ENCODE measurements at regions not wholly inside any gene's neighbourhood (a gene's known extent, or its start where the extent isn't known, plus 50 kb on each side); places are given as distances from the start of the nearest gene placed in this dataset.
"Not testable (repeated sequence)": the region's sequence is repeated elsewhere in the genome, so short reads cannot be mapped to it uniquely, and the experiment has no call there.

DNA sequence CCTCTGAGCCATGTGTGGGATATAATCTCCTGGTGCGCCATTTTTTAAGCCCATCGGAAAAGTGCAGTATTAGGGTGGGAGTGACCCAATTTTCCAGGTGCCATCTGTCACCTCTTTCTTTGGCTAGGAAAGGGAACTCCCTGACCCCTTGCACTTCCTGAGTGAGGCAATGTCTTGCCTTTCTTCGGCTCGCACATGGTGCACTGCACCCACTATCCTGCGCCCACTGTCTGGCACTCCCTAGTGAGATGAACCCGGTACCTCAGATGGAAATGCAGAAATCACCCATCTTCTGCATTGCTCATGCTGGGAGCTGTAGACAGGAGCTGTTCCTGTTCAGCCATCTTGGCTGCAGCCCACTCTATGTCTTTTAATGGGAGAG lies 64.7 kb downstream of the OR13A1 start:
- not testable (repeated sequence) for TF ChIP-seq ETV6 (IDR thresholded peaks at IDR 0.05; ENCODE audit: borderline replicate concordance in 1 of 2, low read depth in 2 of 2, low read length in 1 of 2); ETV6 (CRISPR knock-in tag; IDR thresholded peaks at IDR 0.05; ENCODE audit: borderline replicate concordance); POLR2AphosphoS5 (IDR thresholded peaks at IDR 0.05; ENCODE audit: control insufficient read depth, insufficient read depth, low read depth, low read length); ZNF384 (IDR thresholded peaks at IDR 0.05; ENCODE audit: low read depth, low read length); PTTG1 (tag; IDR thresholded peaks at IDR 0.05; ENCODE audit: low read depth); POLR2A (conservative IDR thresholded peaks at IDR 0.05); ZNF174 (CRISPR knock-in tag; IDR thresholded peaks at IDR 0.05); ETV1 (tag; conservative IDR thresholded peaks at IDR 0.05; ENCODE audit: low read depth); FOS (IDR thresholded peaks at IDR 0.05; ENCODE audit: extremely low read depth, insufficient read length)
- TF ChIP-seq, protein P1, sequence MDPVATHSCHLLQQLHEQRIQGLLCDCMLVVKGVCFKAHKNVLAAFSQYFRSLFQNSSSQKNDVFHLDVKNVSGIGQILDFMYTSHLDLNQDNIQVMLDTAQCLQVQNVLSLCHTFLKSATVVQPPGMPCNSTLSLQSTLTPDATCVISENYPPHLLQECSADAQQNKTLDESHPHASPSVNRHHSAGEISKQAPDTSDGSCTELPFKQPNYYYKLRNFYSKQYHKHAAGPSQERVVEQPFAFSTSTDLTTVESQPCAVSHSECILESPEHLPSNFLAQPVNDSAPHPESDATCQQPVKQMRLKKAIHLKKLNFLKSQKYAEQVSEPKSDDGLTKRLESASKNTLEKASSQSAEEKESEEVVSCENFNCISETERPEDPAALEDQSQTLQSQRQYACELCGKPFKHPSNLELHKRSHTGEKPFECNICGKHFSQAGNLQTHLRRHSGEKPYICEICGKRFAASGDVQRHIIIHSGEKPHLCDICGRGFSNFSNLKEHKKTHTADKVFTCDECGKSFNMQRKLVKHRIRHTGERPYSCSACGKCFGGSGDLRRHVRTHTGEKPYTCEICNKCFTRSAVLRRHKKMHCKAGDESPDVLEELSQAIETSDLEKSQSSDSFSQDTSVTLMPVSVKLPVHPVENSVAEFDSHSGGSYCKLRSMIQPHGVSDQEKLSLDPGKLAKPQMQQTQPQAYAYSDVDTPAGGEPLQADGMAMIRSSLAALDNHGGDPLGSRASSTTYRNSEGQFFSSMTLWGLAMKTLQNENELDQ (CRISPR knock-in tag; IDR thresholded peaks at IDR 0.05; ENCODE audit: borderline replicate concordance), result not testable (repeated sequence)
- TF ChIP-seq, protein P2, sequence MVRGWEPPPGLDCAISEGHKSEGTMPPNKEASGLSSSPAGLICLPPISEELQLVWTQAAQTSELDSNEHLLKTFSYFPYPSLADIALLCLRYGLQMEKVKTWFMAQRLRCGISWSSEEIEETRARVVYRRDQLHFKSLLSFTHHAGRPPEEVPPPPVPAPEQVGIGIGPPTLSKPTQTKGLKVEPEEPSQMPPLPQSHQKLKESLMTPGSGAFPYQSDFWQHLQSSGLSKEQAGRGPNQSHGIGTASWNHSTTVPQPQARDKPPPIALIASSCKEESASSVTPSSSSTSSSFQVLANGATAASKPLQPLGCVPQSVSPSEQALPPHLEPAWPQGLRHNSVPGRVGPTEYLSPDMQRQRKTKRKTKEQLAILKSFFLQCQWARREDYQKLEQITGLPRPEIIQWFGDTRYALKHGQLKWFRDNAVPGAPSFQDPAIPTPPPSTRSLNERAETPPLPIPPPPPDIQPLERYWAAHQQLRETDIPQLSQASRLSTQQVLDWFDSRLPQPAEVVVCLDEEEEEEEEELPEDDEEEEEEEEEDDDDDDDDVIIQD (CRISPR knock-in tag; IDR thresholded peaks at IDR 0.05), result not testable (repeated sequence)
- TF ChIP-seq, protein P3, sequence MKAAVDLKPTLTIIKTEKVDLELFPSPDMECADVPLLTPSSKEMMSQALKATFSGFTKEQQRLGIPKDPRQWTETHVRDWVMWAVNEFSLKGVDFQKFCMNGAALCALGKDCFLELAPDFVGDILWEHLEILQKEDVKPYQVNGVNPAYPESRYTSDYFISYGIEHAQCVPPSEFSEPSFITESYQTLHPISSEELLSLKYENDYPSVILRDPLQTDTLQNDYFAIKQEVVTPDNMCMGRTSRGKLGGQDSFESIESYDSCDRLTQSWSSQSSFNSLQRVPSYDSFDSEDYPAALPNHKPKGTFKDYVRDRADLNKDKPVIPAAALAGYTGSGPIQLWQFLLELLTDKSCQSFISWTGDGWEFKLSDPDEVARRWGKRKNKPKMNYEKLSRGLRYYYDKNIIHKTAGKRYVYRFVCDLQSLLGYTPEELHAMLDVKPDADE (conservative IDR thresholded peaks at IDR 0.05; ENCODE audit: control insufficient read depth, low read depth, low read length), result not testable (repeated sequence)
- TF ChIP-seq, protein P4, sequence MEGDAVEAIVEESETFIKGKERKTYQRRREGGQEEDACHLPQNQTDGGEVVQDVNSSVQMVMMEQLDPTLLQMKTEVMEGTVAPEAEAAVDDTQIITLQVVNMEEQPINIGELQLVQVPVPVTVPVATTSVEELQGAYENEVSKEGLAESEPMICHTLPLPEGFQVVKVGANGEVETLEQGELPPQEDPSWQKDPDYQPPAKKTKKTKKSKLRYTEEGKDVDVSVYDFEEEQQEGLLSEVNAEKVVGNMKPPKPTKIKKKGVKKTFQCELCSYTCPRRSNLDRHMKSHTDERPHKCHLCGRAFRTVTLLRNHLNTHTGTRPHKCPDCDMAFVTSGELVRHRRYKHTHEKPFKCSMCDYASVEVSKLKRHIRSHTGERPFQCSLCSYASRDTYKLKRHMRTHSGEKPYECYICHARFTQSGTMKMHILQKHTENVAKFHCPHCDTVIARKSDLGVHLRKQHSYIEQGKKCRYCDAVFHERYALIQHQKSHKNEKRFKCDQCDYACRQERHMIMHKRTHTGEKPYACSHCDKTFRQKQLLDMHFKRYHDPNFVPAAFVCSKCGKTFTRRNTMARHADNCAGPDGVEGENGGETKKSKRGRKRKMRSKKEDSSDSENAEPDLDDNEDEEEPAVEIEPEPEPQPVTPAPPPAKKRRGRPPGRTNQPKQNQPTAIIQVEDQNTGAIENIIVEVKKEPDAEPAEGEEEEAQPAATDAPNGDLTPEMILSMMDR (IDR thresholded peaks at IDR 0.05 in 2 of 3, conservative IDR thresholded peaks at IDR 0.05 in 1 of 3; ENCODE audit: insufficient read depth in 2 of 3, low read depth in 1 of 3, low read length in 3 of 3), result not testable (repeated sequence)
- TF ChIP-seq, protein P5, sequence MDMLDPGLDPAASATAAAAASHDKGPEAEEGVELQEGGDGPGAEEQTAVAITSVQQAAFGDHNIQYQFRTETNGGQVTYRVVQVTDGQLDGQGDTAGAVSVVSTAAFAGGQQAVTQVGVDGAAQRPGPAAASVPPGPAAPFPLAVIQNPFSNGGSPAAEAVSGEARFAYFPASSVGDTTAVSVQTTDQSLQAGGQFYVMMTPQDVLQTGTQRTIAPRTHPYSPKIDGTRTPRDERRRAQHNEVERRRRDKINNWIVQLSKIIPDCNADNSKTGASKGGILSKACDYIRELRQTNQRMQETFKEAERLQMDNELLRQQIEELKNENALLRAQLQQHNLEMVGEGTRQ (CRISPR knock-in tag; IDR thresholded peaks at IDR 0.05), result not testable (repeated sequence)
- TF ChIP-seq, protein P6, sequence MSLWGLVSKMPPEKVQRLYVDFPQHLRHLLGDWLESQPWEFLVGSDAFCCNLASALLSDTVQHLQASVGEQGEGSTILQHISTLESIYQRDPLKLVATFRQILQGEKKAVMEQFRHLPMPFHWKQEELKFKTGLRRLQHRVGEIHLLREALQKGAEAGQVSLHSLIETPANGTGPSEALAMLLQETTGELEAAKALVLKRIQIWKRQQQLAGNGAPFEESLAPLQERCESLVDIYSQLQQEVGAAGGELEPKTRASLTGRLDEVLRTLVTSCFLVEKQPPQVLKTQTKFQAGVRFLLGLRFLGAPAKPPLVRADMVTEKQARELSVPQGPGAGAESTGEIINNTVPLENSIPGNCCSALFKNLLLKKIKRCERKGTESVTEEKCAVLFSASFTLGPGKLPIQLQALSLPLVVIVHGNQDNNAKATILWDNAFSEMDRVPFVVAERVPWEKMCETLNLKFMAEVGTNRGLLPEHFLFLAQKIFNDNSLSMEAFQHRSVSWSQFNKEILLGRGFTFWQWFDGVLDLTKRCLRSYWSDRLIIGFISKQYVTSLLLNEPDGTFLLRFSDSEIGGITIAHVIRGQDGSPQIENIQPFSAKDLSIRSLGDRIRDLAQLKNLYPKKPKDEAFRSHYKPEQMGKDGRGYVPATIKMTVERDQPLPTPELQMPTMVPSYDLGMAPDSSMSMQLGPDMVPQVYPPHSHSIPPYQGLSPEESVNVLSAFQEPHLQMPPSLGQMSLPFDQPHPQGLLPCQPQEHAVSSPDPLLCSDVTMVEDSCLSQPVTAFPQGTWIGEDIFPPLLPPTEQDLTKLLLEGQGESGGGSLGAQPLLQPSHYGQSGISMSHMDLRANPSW (CRISPR knock-in tag; IDR thresholded peaks at IDR 0.05), result not testable (repeated sequence)

Measured in K562 (cell line).